ENCODE measurements at regions not wholly inside any gene's neighbourhood (a gene's known extent, or its start where the extent isn't known, plus 50 kb on each side); places are given as distances from the start of the nearest gene placed in this dataset.
A peak's percentile ranks its signal among the peaks of the same experiment; 100 is the strongest.

DNA sequence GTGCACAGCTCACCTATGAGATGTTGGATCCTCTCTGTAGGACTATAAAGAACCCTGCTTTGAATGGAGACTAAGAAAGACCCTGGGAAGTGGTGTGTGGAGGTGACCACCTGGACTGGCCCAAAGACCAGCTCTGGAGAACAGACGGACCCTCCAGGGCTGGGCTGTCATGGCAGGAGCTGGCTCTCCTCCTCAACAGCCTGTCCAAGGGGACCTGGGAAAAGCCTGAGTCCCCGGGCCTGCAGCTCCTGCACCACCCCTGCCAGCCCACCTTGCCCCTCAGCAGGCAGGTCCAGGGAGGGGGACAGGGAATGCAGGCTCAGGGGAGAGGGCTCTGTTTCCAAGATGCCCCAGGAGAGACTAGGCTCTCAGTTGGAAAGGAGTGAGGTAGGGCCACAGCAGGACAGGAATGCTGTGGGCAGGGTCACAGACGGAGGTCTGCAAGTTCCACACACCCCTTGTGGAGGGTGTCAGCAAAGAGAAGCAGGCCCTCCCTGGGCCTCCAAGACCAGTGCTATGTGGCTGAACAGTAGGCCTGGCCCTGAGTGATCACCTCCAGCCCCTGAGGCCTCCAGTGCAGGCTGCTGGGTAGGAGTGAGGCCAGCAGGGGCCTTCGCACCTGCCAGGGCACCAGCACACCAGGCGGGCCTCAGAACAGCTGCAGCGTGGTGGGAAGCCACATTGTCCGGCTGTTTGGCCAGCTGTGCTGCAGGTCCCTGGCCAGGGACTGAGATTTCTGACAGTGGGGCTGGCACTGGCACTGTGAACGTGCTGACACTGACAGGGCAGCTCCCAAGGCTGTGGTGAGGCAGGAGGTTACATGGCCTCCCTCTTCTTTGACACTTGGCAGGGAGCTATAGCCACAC, 86.4 kb upstream of the OTOS start:
- peaks cover 9 to 24% of the 10 kb centered on the region in 2 experiments for H3K9me3 ChIP-seq (ENCODE audit: control insufficient read depth in 1 of 2, insufficient read depth in 1 of 2, low read length in 2 of 2)
- ATAC-seq (ENCODE audit: poor library complexity) (no peak), DNase-seq (peak in 1 of 14 experiments; percentile 27)
- ChIA-PET POLR2A (no interaction called here), CTCF (no interaction called here)
- no peak overlapping the region for H3K4me3 ChIP-seq (ENCODE audit: low read length)
- no peaks in the 10 kb centered on the region for H3K36me3 Mint-ChIP-seq (ENCODE audit: low read depth)
- H3K4me1 Mint-ChIP-seq (ENCODE audit: low read depth), result no peaks in the 10 kb centered on the region
- TF ChIP-seq, protein P1, sequence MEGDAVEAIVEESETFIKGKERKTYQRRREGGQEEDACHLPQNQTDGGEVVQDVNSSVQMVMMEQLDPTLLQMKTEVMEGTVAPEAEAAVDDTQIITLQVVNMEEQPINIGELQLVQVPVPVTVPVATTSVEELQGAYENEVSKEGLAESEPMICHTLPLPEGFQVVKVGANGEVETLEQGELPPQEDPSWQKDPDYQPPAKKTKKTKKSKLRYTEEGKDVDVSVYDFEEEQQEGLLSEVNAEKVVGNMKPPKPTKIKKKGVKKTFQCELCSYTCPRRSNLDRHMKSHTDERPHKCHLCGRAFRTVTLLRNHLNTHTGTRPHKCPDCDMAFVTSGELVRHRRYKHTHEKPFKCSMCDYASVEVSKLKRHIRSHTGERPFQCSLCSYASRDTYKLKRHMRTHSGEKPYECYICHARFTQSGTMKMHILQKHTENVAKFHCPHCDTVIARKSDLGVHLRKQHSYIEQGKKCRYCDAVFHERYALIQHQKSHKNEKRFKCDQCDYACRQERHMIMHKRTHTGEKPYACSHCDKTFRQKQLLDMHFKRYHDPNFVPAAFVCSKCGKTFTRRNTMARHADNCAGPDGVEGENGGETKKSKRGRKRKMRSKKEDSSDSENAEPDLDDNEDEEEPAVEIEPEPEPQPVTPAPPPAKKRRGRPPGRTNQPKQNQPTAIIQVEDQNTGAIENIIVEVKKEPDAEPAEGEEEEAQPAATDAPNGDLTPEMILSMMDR (IDR thresholded peaks at IDR 0.05), result no peak
- no peaks in the 10 kb centered on the region for H3K9me3 Mint-ChIP-seq
- H3K27me3 Mint-ChIP-seq, result peaks cover 53% of the 10 kb centered on the region
- no peaks in the 10 kb centered on the region for H3K36me3 ChIP-seq (ENCODE audit: insufficient read depth, low read length)
- H3K4me1 ChIP-seq (ENCODE audit: insufficient read depth, low read length), result no peaks in the 10 kb centered on the region
- peaks cover 21 to 22% of the 10 kb centered on the region in 2 experiments for H3K27me3 ChIP-seq (ENCODE audit: control insufficient read depth in 1 of 2, insufficient read depth in 2 of 2, low read length in 2 of 2)
- H3K27ac Mint-ChIP-seq, result no peak overlapping the region
- intact Hi-C loops (cut with DNase I, micrococcal nuclease), result no loop called here
- H3K27ac ChIP-seq (ENCODE audit: low read depth in 1 of 2, low read length in 2 of 2), result no peak overlapping the region
- no peak overlapping the region for H3K4me3 Mint-ChIP-seq

DNA sequence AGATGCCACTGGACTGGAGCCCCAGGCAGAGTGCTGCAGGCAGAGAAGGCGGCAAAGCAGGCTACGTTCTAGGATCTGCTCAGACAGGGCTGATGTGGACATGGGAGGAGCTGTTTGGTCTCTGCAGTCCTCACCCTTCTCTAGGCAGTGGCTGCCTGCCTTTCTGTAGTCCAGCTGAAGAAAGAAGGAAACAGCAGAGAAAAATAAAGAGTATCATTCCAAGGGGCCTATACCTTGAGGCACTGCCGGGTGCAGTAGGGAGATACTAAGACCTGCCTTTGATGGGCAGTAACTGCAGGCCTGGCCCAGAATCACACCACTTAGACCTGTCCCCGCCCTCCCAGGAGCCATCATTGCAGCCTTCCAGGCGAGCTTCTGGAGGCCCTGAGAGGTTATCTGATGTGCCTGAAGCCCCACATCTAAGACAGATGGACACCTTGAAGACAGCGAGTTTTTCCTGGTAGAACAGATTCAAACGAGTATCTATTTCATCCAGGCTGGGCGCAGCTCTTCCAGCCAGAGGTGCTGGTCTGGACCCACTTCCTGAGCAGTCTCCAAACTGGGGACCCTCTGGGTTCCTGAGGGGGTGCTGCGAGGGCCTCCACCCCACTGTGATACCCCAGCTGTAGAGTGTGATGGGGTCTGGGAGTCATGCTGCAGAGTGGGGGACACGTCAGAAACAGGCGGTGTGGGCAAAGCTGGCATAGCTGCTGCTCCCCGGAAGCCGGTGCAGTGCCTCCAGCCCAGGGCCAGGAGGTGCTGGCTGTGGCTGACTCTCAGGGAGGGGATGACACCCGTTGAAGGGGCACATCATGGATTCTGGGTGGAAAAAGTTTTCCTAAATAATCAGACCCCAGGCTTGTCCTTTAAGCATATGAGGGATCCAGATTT, 87.3 kb upstream of the OTOS start:
- DNase-seq (peak in 1 of 14 experiments; percentile 27), ATAC-seq (ENCODE audit: poor library complexity) (no peak)
- intact Hi-C loops (cut with DNase I, micrococcal nuclease), result no loop called here
- H3K36me3 Mint-ChIP-seq (ENCODE audit: low read depth), result no peaks in the 10 kb centered on the region
- peaks cover 52% of the 10 kb centered on the region for H3K27me3 Mint-ChIP-seq
- H3K27ac Mint-ChIP-seq, result no peak overlapping the region
- no peak overlapping the region for H3K4me3 Mint-ChIP-seq
- H3K4me3 ChIP-seq (ENCODE audit: low read length), result no peak overlapping the region
- no peaks in the 10 kb centered on the region for H3K36me3 ChIP-seq (ENCODE audit: insufficient read depth, low read length)
- POLR2A ChIA-PET, result no interaction called here
- CTCF ChIA-PET, result no interaction called here
- H3K27me3 ChIP-seq (ENCODE audit: control insufficient read depth in 1 of 2, insufficient read depth in 2 of 2, low read length in 2 of 2), result peaks cover 20 to 22% of the 10 kb centered on the region in 2 experiments
- H3K27ac ChIP-seq (ENCODE audit: low read depth in 1 of 2, low read length in 2 of 2), result no peak overlapping the region
- H3K4me1 ChIP-seq (ENCODE audit: insufficient read depth, low read length), result peaks cover 6% of the 10 kb centered on the region
- no peaks in the 10 kb centered on the region for H3K4me1 Mint-ChIP-seq (ENCODE audit: low read depth)
- TF ChIP-seq, protein P1 (IDR thresholded peaks at IDR 0.05), result no peak
- peaks cover 9 to 28% of the 10 kb centered on the region in 2 experiments for H3K9me3 ChIP-seq (ENCODE audit: control insufficient read depth in 1 of 2, insufficient read depth in 1 of 2, low read length in 2 of 2)
- no peaks in the 10 kb centered on the region for H3K9me3 Mint-ChIP-seq

DNA sequence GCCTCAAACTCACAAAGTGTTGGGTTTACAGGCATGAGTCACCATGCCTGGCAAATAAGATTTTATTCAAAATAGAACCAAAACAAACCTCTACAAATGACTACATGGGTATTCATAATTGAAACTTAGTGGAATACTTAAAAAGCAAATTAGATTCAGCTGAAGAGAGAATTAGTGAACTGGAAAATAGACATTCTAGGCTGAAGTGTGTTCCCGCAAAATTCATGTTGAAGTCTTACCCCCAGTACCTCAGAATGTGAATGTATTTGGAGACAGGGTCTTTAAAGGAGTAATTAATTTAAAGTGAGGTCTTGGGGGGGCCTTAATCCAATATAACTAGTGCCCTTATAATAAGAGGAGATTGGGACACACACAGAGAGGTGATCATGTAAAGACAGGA, 88.5 kb upstream of the OTOS start:
- Mint-ChIP-seq H3K4me1 (ENCODE audit: low read depth) (no peaks in the 10 kb centered on the region), H3K4me3 (no peak overlapping the region), H3K27me3 (peaks cover 40% of the 10 kb centered on the region), H3K9me3 (no peaks in the 10 kb centered on the region), H3K27ac (no peak overlapping the region), H3K36me3 (ENCODE audit: low read depth) (no peaks in the 10 kb centered on the region)
- H3K4me3 ChIP-seq (ENCODE audit: low read length), result no peak overlapping the region
- peaks cover 9 to 32% of the 10 kb centered on the region in 2 experiments for H3K9me3 ChIP-seq (ENCODE audit: control insufficient read depth in 1 of 2, insufficient read depth in 1 of 2, low read length in 2 of 2)
- peaks cover 17% of the 10 kb centered on the region for H3K4me1 ChIP-seq (ENCODE audit: insufficient read depth, low read length)
- POLR2A ChIA-PET, result no interaction called here
- CTCF ChIA-PET, result no interaction called here
- H3K27me3 ChIP-seq (ENCODE audit: control insufficient read depth in 1 of 2, insufficient read depth in 2 of 2, low read length in 2 of 2), result peaks cover 8 to 18% of the 10 kb centered on the region in 2 experiments
- DNase-seq, result no peak
- H3K27ac ChIP-seq (ENCODE audit: low read depth in 1 of 2, low read length in 2 of 2), result no peak overlapping the region
- TF ChIP-seq, protein P1 (IDR thresholded peaks at IDR 0.05), result no peak
- intact Hi-C loops (cut with DNase I, micrococcal nuclease), result no loop called here
- no peaks in the 10 kb centered on the region for H3K36me3 ChIP-seq (ENCODE audit: insufficient read depth, low read length)
- ATAC-seq (ENCODE audit: poor library complexity), result no peak

Measured in CD4-positive, alpha-beta T cell (primary cell).